CD4-positive, alpha-beta T cell treated with Interleukin-6 at 100 ng/mL for 8 hours (primary cell): ENCODE measurements at regions not wholly inside any gene's neighbourhood (a gene's known extent, or its start where the extent isn't known, plus 50 kb on each side); places are given as distances from the start of the nearest gene placed in this dataset.

Experiments
- DNase-seq: peaks from one replicate; pipeline ENCODE4 v3.0.0-alpha.2; 2020; ENCODE audit warnings: mixed read lengths, low spot score

DNA sequence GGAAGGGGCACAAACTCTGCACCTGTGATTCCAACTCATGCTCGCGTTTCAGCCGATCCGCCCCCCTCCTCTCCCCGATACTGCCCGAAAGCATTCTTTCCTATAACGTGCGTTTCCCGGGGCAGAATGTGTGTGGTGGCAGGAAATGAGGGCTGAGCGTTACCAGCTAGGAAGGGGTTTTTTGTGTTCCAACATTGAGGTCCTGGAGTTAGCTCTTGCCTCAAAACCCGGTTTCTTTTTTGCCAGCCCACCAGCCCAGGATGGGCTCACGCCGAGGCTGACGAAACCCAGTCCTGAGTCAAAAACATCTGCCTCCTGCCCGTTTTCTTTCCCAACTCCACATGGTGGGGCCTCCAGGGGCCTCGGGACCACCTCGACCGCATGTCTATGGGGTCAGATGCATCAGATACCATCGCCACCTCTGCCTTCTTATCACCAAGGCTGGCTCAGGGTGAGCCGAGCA lies 113.7 kb upstream of the COPS8 start:
- no peak for DNase-seq

DNA sequence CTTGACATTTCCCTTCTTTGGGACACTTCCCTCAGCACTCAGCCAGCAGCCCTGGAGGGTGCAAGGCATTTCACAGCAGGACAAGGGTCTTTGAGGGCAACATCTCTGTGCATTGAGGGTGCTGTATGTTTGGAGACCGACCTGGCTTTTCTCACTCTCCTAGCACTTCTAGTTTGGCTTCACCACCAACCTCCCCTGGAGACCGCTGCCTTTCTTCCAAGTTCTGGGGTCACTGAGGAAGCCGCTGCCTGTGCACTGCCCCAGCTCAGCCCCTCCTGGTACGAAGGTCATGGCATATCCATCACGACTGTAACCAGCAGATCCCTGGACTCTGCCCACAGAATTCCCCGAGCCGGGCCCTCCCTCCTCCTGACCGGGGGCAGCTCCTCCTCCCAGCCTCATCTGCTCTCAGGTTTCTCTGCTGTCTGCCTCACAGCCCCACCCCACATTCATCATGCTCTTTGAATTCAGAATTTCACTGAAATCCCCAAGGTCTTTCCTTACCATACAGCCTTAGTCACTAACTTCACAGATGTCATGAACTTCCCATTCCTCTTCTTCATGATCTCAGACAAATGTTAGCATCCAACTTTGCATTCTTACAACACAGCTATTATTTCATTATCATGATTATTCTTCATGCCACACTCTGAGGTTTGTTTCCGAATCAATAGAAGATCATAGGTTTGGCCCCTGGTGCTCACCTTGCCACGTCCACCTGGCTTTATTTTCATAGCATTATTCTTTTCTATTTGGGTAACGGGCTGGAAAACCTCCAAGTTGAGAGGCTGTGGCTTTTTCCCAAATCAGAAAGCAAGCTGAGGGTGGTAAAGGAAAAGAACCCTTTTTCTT lies 113.0 kb upstream of the COPS8 start:
- no peak for DNase-seq

DNA sequence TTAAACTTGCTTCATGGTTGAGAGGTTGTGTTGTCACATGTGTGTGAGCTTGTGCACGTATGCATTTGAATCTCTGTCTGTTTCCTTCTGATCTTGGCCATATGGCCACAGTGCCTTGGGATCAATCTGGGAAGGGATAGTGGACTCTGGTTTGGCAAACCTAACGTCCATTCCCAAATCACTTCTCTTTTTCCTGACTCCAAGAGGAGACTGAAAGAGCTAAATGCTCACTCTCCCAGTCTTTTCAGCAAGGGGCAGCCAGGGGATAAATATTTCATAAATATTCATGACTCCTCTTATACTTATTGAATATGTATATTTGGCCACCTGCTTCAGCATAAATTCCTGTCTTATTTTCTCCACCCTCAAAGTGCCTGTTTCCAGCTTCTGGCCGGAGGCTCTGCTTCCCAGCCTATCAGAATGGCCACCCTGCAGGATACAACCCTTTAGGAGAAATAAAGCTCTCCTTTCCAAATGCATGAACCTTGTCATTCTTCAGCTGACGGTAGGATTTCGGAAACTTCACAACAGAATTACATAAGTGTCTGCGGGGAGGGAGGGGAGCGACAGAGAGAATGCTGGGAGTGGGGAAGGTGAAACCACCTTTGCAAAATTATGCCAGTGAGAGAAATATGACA lies 112.2 kb upstream of the COPS8 start:
- DNase-seq: no peak

DNA sequence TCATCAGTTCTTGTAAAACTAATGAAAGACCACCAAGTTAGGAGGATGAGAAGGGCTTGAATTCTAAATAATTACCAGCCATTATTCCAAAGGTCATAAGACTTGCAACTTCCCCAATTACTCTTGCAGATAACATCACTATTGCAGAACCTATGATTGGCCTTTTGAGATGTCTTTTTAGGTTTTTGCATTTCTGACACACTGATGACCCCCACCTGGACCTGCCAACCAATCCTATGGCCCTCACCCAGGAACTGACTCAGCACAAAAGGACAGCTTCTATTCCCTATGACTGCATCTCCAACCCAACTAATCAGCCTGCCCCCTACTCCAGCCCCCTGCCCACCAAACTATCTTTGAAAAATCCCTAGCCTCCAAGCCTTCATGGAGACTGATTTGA lies 111.5 kb upstream of the COPS8 start:
- DNase-seq: no peak

DNA sequence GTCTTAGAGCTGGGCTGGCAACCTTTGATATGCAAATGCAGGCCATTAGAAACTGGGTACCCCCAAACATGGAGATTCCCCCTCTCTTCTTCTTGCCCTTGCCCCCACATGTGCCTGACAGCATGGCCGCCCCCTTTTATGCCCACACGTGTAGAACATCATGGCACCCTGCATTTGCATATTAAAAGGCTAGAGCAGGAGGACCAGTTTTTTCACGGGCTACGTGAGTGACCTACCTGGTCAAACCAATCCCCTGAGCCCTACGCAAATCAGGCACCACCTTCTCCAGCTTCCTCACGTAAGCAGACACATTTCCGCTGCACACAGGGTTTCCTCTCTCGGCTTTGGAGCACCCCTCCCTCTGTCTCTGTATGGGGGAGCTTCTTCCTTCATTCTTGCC lies 110.9 kb upstream of the COPS8 start:
- DNase-seq: no peak

DNA sequence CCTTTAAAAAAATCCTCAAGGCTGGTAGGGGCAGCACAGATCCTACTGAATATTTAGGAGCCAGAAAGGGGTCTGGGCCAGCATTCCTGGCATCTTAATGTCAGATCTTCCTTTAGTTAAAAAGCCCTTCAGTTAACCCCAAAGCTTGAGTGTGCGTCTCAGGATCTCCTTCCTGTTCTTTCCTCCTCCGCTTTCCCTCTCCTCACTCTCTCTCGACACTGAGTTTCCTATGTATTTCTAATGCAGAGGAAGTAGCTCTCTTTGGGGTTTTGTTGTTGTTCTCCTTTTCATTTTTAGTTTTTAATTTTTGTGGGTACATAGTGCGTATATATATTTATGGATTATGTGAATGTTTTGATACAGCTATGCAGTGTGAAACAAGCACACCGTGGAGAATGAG lies 109.9 kb upstream of the COPS8 start:
- no peak for DNase-seq

DNA sequence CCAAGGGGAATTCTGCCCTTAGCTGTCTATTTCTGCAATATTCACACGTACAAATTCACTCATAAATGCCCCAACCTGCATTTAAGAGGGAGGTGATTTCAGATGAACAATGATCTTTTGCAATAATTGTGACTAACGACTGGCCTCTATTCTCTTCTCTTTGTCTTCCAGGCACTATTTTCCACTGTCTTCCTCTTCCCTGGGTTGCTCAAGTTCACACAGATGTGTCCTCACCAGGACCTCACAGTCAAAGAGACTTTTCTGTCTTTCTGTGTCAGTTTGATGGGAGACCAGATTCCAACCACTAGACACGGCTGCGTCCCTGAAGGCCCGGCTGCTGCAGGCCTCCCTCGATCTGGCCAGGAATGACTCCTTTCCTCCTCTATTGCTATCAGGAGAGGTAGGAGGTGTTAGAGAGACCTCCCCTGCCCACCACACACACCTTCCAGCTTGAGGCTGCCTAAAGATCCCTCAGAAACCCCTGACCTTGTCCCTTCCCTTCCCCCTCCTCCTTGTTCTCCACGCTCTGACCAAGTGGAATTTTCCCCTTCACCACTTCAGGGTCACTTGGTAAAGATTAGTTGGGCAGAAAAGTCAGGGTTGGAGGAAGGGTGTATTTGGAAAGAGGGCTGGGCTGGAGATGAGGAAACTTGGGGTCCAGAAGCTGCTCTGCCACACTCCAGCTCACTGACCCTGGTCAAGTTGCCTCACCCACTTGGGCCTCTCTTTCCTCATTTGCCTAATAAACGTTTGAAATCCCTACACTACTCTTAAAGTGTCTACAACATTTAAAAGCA lies 109.2 kb upstream of the COPS8 start:
- no peak for DNase-seq

DNA sequence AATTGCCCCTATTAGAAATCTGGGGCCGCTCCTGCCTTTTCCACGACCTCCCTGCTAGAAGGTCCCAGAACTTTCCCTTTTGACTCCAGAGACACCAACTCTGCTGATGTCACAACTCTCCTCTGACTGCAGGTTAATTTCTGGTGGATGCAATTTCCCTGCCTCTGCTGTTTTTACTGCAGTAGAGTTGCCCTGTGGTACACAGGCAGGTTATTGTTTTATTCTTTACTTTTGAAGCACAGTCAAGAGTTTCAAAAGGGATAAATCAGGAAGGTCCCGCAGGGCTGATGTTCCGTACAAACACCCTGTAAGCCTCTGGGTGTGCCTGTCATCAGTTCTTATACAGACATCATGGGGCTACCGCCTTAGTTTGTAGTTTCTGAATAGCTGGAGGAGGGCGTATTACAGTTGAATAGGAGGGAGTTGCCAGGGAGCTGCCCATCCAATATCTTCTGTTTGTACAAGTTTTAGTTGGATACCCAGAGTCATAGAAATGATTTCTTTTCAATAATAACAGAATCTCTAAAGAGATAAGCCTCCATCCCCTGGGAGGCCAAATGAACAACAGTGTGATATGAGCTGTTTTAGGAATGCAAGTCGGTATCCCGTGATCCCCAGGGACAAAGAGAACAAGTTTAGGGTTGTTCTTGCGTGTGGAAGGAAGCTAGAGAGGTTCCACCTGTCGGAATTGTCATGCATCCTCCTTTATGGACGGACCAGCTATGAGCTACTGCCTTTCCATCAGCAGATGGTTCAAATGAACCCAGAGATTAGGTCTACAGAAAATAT lies 108.4 kb upstream of the COPS8 start:
- DNase-seq: no peak

DNA sequence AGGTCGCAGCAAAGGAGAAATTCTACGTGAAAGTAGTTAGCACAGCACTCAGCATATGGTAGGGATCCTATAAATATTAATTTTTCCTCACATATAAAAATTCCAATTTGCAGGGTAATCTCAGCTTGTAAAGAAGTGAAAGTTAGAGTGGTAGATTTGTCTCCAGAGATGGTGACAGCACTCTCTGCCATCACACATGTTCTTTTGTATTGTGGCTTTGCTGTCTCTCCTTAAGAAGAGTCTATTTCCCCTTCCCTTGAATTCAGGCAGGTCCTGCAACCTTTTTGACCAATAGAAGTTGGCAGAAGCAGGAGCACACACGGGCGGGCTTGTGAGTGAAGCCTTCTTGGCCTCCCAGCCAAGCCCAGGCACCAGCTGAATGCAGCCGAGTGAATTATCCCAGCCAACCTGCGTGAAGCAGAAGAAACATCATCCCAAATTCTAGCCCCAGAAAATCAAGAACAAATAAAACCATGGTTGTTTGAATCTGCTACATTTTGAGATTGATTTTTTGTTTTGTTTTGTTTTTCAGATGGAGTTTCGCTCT lies 107.8 kb upstream of the COPS8 start:
- no peak for DNase-seq

DNA sequence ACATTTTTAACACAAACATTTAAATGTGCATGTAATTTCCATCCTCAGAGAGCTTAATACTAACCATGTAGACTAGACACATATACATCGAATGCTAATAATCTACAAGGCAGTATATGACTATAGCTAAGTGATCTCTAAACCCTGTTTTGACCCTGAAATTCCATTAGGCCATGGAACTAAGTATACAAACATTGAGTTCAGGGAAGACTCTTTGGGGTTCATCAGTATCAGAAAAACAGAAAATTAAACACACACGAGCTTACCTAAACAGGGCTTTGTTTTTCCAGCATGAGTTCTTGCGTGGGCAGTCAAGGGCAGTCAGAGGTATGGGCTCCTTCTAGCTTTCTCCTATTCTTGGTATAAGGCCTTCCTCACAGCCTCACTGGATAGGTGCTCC lies 106.0 kb upstream of the COPS8 start:
- no peak for DNase-seq

DNA sequence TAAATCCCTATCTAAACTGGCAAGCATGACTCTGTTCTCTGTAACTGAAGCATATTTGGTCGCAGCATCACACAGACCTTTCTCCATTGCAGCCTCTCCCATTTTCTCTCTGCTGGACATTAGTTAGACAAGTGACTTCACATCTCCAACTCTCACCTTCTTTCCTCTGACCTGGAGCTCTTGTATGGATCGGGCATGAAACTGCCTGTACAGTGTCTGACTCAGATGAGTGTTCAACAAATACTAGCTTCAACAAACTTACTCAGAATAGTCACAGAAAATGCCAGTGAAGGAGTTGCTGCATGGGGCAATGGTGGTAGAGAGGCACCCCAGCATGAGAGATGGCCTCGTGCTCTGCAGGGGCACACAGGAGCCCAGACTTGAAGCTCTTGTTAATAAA lies 104.7 kb upstream of the COPS8 start:
- DNase-seq: no peak

DNA sequence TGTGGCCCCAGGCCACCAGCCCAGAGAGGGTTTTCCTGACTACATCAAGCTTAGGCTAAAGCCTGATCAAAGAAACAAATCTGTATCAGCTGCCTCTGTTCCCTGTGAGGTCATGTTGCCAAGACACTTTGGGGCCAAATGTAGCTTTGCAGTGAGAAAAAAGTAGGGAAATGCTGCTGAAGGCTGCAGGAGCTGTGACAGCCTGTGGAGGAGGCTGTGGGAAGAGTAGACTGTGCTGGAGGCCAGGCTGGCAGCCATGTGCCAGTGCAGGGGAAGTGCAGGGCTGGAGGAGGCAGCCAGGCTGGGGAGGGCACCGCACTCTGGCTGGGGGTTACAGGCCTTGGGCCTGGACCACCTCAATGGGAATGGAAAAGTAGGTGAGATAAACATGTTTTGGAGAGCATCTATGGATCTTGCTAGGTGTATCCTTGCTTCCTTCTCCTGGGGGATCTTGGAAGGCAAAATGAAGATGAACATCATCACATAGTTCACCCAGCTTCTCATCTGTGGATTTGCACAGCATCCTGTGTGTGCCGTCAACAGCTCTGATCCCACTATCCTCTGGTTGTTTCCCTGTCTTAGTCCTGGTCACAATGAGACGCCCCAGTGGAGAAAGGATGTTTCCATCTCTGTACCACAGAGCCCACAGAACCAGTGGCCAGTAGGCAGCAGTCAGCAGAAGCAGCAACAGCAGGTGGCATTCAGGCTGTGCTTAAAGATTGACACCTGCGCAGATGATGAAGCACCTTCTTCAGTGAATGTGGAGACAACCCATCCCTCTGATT lies 103.8 kb upstream of the COPS8 start:
- DNase-seq: no peak

DNA sequence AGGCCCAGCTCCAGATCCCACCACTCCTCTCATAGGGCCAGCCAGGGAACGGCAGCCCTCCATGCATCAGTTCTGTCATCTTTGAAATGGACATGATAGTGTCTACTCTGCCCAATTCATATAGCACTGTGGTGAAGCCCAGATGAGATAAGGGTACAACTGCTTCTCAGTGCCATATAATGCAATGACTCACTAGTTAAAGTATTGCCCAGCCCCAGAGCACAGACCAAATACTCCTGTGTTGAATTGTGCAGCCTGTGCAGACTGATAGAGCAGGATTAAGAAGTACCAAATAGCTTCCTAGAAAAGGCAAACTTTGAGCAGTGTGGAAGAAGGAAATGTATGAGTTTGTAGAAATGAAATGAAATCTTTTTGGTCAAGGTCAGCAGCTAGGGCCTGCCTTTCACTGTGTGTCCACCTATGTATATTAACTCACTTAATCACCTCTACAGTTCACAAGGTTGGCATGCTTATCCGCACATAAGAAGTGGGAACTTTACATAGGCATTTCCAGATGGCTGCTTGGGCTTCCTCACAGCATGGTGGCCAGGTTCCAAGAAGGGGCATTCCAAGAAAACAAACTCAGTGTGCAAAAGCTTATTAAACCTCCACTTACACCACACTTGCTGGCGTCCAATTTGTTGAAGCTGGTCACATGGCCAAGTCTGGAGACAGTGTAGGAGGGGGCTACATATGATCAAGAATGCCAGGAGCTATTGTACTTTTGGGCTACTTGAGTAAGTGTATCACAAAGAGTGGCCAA lies 102.8 kb upstream of the COPS8 start:
- no peak for DNase-seq

DNA sequence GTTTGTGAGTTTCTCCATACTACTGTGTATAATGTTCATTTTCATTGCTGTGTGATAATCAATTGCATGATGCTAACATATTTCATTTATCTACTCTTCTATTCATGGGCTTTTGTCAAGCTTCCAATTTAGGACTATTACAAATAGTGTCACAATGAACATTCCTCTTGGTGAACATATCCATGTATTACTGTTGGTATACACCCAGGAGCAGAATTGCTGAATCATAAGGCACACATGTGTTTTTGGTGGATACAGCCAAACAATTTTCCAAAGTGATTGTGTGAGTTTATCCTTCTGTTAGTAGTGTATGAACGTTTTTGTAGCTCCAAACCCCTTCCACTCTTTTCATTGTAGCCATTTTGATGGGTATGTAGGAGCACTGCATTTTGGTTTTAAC lies 101.6 kb upstream of the COPS8 start:
- DNase-seq: no peak

DNA sequence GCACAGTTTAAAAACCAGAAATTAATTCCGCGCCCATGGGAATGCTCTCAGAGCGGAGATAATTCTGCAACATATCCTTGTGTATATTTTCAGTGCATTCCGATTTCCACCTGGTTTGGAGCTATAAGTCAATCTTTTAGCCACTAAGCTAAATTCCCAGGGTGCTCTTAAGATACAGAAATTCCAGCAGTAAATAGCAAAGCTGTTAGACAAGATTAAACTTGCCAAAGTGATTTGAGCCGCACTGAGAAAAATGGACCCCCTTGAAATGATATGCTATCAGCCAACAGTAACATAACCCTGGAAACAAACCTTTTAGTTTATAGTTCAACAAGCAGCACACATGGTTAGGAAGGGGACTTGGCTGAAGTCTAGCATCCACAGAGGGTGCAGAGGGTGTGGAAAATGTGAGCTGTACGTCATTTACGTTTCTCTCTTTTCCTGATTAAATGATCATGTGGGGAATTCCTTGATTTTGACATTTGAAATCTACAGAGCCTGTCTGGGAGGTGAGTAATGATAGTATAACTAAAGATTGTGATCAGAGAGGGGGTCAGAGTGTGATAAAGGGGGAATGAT lies 99.8 kb upstream of the COPS8 start:
- no peak for DNase-seq

DNA sequence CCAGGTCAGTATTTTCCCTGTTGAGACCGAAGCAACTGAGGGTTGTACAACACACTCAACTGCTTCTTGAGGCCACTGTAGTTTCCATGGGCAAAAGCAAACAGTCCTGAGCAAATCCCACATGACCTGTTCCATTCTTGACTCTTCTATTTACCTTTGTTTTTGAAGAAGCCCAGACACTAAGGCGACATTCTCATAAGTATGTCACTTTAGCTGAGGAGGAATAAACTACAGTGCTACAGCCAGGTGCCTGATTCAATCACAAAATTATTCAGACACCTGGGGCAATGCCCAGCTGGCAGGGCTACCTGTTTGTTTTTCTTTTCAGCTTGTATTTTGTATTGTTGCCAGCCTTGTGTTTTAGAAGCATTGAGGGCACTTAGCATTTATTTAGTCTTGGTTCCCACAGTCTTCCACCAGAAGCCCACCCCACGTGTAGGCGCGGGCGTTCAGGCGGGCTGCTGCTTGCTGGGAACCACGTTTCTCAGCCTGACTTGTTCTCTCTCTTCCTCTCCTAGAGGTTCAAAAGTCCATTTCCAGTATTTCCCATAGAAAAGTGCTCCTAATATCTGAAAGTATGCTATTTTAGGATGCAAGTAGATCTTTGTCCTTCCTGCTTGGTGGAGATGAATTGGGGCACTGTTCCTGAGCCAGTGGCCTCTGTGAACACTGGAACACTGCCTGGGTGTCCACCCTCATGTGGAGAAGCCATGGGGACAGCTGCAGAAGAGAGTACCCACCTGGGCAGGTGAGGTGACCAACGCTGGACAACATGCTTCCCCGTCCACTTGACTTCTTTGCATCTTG lies 99.0 kb upstream of the COPS8 start:
- DNase-seq: no peak

DNA sequence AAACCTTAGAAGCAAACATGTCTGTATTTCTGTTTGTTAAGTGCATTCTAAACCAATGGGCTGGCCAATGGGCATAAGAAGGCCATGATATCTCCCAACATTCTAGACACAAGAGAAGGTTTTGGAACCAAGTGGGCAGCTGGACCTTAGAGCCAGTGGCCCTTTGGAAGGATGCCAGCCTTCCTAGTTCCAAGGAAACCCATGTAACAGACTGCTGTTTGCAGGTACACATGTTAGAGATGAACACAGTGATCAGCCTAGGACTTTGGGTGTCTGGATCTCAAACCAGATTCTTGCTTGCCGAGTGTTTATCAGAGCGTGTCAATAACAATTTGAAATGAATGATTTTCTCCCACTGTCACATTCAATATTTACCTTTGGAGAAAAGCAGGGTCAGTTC lies 97.5 kb upstream of the COPS8 start:
- DNase-seq: no peak

DNA sequence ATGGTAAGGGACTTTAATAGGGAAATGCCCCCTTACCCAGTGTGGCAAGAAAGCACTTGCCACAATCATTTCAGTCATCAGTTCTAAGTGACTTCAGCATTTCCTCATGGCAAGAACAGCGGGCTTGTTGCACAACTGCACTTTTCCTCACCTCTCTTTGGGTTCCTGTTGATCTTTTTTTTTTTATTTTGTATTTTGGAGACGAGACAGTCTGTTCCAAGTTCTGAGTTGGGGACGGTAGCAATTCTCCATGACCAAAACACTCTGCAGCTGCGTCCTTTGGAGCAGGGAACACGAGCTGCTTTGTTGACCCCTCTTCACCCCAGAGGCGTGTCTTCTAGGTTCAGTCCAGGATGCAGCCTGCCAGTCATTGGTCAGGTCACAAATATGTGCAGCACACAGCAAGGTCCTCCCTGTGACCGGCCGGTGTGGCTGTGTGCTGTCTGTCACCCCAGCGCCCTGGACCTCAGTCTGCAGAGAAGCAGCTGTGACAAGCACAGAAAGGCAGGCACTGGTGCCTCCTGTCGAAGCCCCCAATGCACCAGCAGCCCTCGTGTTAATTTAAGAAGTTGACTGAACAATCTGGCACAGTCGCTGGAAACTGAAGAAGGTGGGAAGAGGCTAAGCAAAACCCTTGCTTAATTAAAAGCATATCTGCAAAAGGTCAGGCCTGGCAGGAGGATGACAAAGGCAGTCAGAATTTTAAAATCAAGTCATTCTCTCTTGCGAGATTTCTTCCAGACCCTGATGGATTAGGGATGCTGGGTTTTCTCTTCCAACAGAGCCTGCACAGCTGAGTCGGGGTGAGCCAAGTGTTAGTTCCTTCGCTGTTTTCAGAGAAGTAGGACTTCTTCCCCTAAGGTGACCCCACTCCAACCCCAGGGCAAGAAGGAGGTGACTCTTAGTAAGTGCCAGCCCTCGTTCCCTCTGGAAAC lies 96.7 kb upstream of the COPS8 start:
- DNase-seq: no peak
